ENCODE measurements at regions not wholly inside any gene's neighbourhood (a gene's known extent, or its start where the extent isn't known, plus 50 kb on each side); places are given as distances from the start of the nearest gene placed in this dataset.
"Not testable (repeated sequence)": the region's sequence is repeated elsewhere in the genome, so short reads cannot be mapped to it uniquely, and the experiment has no call there.

- DNase-seq = no peak
These were observed 558.3 kb downstream of the MATN1 start for GRCh38 chr1:30165116-30165515.

GRCh38 chr1:30164693-30165092 lies 558.7 kb downstream of the MATN1 start:
- DNase-seq = no peak

- no peak for DNase-seq
These were observed 560.8 kb downstream of the MATN1 start for GRCh38 chr1:30162565-30162964.

GRCh38 chr1:30161953-30162352 lies 561.4 kb downstream of the MATN1 start:
- DNase-seq = peak; percentile 65

- DNase-seq = no peak
These were observed 562.2 kb downstream of the MATN1 start for GRCh38 chr1:30160999-30161689.

GRCh38 chr1:30159015-30159414 lies 564.4 kb downstream of the MATN1 start:
- DNase-seq = no peak

- not testable (repeated sequence) for DNase-seq
These were observed 567.7 kb downstream of the MATN1 start for GRCh38 chr1:30155698-30156097.

GRCh38 chr1:30155253-30155652 lies 568.1 kb downstream of the MATN1 start:
- not testable (repeated sequence) for DNase-seq

GRCh38 chr1:30153743-30154449 lies 569.5 kb downstream of the MATN1 start:
- no peak for DNase-seq

GRCh38 chr1:30151826-30152225 lies 571.6 kb downstream of the MATN1 start:
- DNase-seq = no peak

- DNase-seq = no peak
These were observed 572.3 kb downstream of the MATN1 start for GRCh38 chr1:30151119-30151518.

- no peak for DNase-seq
These were observed 574.2 kb downstream of the MATN1 start for GRCh38 chr1:30149226-30149625.

GRCh38 chr1:30148676-30149075 lies 574.7 kb downstream of the MATN1 start:
- no peak for DNase-seq

- no peak for DNase-seq
These were observed 576.2 kb downstream of the MATN1 start for GRCh38 chr1:30147188-30147587.

GRCh38 chr1:30146448-30146847 lies 576.9 kb downstream of the MATN1 start:
- no peak for DNase-seq

GRCh38 chr1:30145723-30146303 lies 577.6 kb downstream of the MATN1 start:
- DNase-seq = no peak

GRCh38 chr1:30144831-30145230 lies 578.6 kb downstream of the MATN1 start:
- no peak for DNase-seq

GRCh38 chr1:30143517-30143916 lies 579.9 kb downstream of the MATN1 start:
- DNase-seq = no peak

- no peak for DNase-seq
These were observed 582.8 kb downstream of the MATN1 start for GRCh38 chr1:30140566-30140965.

- DNase-seq = no peak
These were observed 584.5 kb downstream of the MATN1 start for GRCh38 chr1:30138891-30139290.

- DNase-seq = no peak
These were observed 586.4 kb downstream of the MATN1 start for GRCh38 chr1:30137001-30137400.

- DNase-seq = no peak
These were observed 587.7 kb downstream of the MATN1 start for GRCh38 chr1:30135698-30136097.

GRCh38 chr1:30134466-30135217 lies 588.7 kb downstream of the MATN1 start:
- no peak for DNase-seq
